SK-N-SH (cell line): ENCODE measurements at regions not wholly inside any gene's neighbourhood (a gene's known extent, or its start where the extent isn't known, plus 50 kb on each side); places are given as distances from the start of the nearest gene placed in this dataset.

Experiments used
- CTCF ChIA-PET: fragments of 300-600, 350-600 bp; formaldehyde crosslinking; extraction: SDS; loops from one replicate; lab custom pipeline; 2021; lab: Yijun Ruan, JAX
- POLR2A ChIA-PET: fragments of 350-600 bp; sonication (Branson Sonifier 250); formaldehyde crosslinking; extraction: SDS; loops from one replicate; lab custom pipeline; 2020; ENCODE audit warnings: antibody characterized with exemption, inconsistent platforms; lab: Yijun Ruan, JAX
- DNase-seq: peaks from one replicate; pipeline ENCODE4 v3.0.0; 2012
- H2AFZ ChIP-seq: fragments of 200-600 bp; sonication (generic); 2 replicates; pipeline ENCODE4 v1.8.1; 2016; ENCODE audit warnings: antibody characterized with exemption, mild to moderate bottlenecking, low read depth
- H3F3A ChIP-seq: fragments of 200-600 bp; sonication (generic); replicated peaks from 2 replicates; pipeline ENCODE3; 2016; ENCODE audit warnings: antibody characterized with exemption, mild to moderate bottlenecking; ENCODE audit not compliant: insufficient read depth
- H3K27ac ChIP-seq, 2 experiments: fragments of 200-500 bp in 1 of 2; fragments of 200-600 bp in 1 of 2; sonication (Bioruptor generic) in 1 of 2; sonication (generic), shearing (Covaris generic) in 1 of 2; 2 replicates each; pipeline versions ENCODE4 v1.5.1 to v1.6.1; 2014 to 2016; ENCODE audit warnings: low read depth in 2 of 2, inconsistent platforms in 1 of 2, low read length in 1 of 2, mild to moderate bottlenecking in 1 of 2, mixed read lengths in 1 of 2
- H3K27me3 ChIP-seq: fragments of 200-600 bp; sonication (generic), shearing (Covaris generic); 2 replicates; pipeline ENCODE4 v1.6.1; 2016; ENCODE audit warnings: mixed run types; ENCODE audit not compliant: insufficient read depth
- H3K36me3 ChIP-seq, 2 experiments: fragments of 200-500 bp in 1 of 2; fragments of 200-600 bp in 1 of 2; sonication (Bioruptor generic) in 1 of 2; sonication (generic) in 1 of 2; replicated peaks in 1 of 2; 2 replicates each; pipeline versions ENCODE3 to v1.5.1; 2014 to 2016; ENCODE audit warnings: low read length in 1 of 2, mild to moderate bottlenecking in 1 of 2; ENCODE audit not compliant: insufficient read depth in 2 of 2, control insufficient read depth in 1 of 2
- H3K4me1 ChIP-seq, 2 experiments: fragments of 200-500 bp in 1 of 2; fragments of 200-600 bp in 1 of 2; sonication (Bioruptor generic) in 1 of 2; sonication (generic), shearing (Covaris generic) in 1 of 2; 2 replicates each; pipeline versions ENCODE4 v1.5.1 to v1.6.1; 2014 to 2016; ENCODE audit warnings: low read depth in 1 of 2, low read length in 1 of 2, mixed run types in 1 of 2; ENCODE audit not compliant: insufficient read depth in 2 of 2, control insufficient read depth in 1 of 2
- H3K4me2 ChIP-seq: fragments of 200-600 bp; sonication (generic), shearing (Covaris generic); 2 replicates; pipeline ENCODE4 v1.6.1; 2017; ENCODE audit warnings: mixed run types
- H3K4me3 ChIP-seq, 2 experiments: fragments of 200-500 bp in 1 of 2; fragments of 200-600 bp in 1 of 2; sonication (Bioruptor generic) in 1 of 2; sonication (generic), shearing (Covaris generic) in 1 of 2; 2 replicates each; pipeline versions ENCODE4 v1.5.1 to v1.8.1; 2014 to 2016; ENCODE audit warnings: low read depth in 2 of 2, inconsistent platforms in 1 of 2, low read length in 1 of 2, mild to moderate bottlenecking in 1 of 2, mixed read lengths in 1 of 2, moderate library complexity in 1 of 2
- H3K79me2 ChIP-seq: fragments of 200-600 bp; sonication (generic); 2 replicates; pipeline ENCODE4 v1.8.1; 2017; ENCODE audit warnings: mild to moderate bottlenecking; ENCODE audit not compliant: insufficient read depth
- H3K9ac ChIP-seq: fragments of 200-600 bp; sonication (generic); 2 replicates; pipeline ENCODE4 v1.6.1; 2017; ENCODE audit warnings: mixed run types
- H3K9me2 ChIP-seq: fragments of 200-600 bp; sonication (generic); 2 replicates; pipeline ENCODE4 v1.6.1; 2017; ENCODE audit warnings: mixed run types
- H3K9me3 ChIP-seq: fragments of 200-600 bp; sonication (generic); 2 replicates; pipeline ENCODE4 v1.6.1; 2017; ENCODE audit warnings: mixed run types, mild to moderate bottlenecking, moderate library complexity
- H4K20me1 ChIP-seq: fragments of 200-600 bp; sonication (generic); 2 replicates; pipeline ENCODE4 v1.6.1; 2017; ENCODE audit warnings: mild to moderate bottlenecking, mixed run types; ENCODE audit not compliant: insufficient read depth
- EP300 ChIP-seq, 2 experiments: IDR thresholded peaks; 2 replicates each; pipeline versions ENCODE4 v1.4.0 to v1.6.1; 2012; ENCODE audit warnings: borderline replicate concordance in 1 of 2, low read depth in 1 of 2, low read length in 1 of 2
- FOSL2 ChIP-seq: IDR thresholded peaks from 2 replicates; pipeline ENCODE4 v1.4.0; 2012; ENCODE audit warnings: low read depth, mild to moderate bottlenecking, moderate library complexity, borderline replicate concordance
- GABPA ChIP-seq: IDR thresholded peaks from 2 replicates; pipeline ENCODE4 v1.4.0; 2012; ENCODE audit warnings: low read depth, mild to moderate bottlenecking
- GATA2 ChIP-seq: sonication (generic); formaldehyde crosslinking; IDR thresholded peaks from 2 replicates; pipeline ENCODE4 v1.5.0; 2020; ENCODE audit warnings: mild to moderate bottlenecking, missing genetic modification reagents
- JUND ChIP-seq: IDR thresholded peaks from 2 replicates; pipeline ENCODE4 v1.4.0; 2012
- MEF2A ChIP-seq: IDR thresholded peaks from 2 replicates; pipeline ENCODE4 v1.4.0; 2012; ENCODE audit warnings: low read depth, borderline replicate concordance
- NFIC ChIP-seq: IDR thresholded peaks from 2 replicates; pipeline ENCODE4 v1.4.0; 2012; ENCODE audit warnings: borderline replicate concordance
- RAD21 ChIP-seq: IDR thresholded peaks from 2 replicates; pipeline ENCODE4 v1.6.1; 2012; ENCODE audit warnings: mild to moderate bottlenecking, low read length
- RCOR1 ChIP-seq: fragments of 150-350 bp; IDR thresholded peaks from 2 replicates; pipeline ENCODE4 v1.6.1; 2017; ENCODE audit warnings: antibody characterized with exemption, low read length
- RFX5 ChIP-seq: IDR thresholded peaks from 2 replicates; pipeline ENCODE4 v1.6.1; 2012; ENCODE audit warnings: mild to moderate bottlenecking, improper control_type of control experiment, low read length
- RXRA ChIP-seq: IDR thresholded peaks from 2 replicates; pipeline ENCODE4 v1.4.0; 2012; ENCODE audit warnings: low read depth, mild to moderate bottlenecking, borderline replicate concordance
- SIN3A ChIP-seq: IDR thresholded peaks from 2 replicates; pipeline ENCODE4 v1.6.1; 2012; ENCODE audit warnings: low read depth, mild to moderate bottlenecking, low read length, moderate library complexity, borderline replicate concordance
- TAF1 ChIP-seq: IDR thresholded peaks from 2 replicates; pipeline ENCODE4 v1.6.1; 2012; ENCODE audit warnings: low read depth, mild to moderate bottlenecking, low read length, moderate library complexity, borderline replicate concordance
- TEAD4 ChIP-seq: IDR thresholded peaks from 2 replicates; pipeline ENCODE4 v1.4.0; 2012; ENCODE audit warnings: mild to moderate bottlenecking, borderline replicate concordance; ENCODE audit not compliant: insufficient read depth
- YY1 ChIP-seq: IDR thresholded peaks from 2 replicates; pipeline ENCODE4 v1.4.0; 2012; ENCODE audit warnings: low read depth, mild to moderate bottlenecking
- TF ChIP-seq, protein P1 (sequence below): fragments of 150-350 bp; IDR thresholded peaks from 2 replicates; pipeline ENCODE4 v1.6.1; 2017; ENCODE audit warnings: antibody characterized with exemption, low read length, low read depth, borderline replicate concordance
- TF ChIP-seq, protein P2 (sequence below): IDR thresholded peaks from 2 replicates; pipeline ENCODE4; 2012
- TF ChIP-seq, protein P3 (sequence below): IDR thresholded peaks from 2 replicates; pipeline ENCODE4 v1.4.0; 2012; ENCODE audit warnings: low read depth
- TF ChIP-seq, protein P4 (sequence below): fragments of 200-600 bp; sonication (generic); IDR thresholded peaks from 2 replicates; pipeline ENCODE4 v1.6.1; 2017; ENCODE audit warnings: antibody characterized with exemption, mild to moderate bottlenecking, moderate library complexity
- TF ChIP-seq, protein P5 (sequence below): IDR thresholded peaks from 2 replicates; pipeline ENCODE4 v1.4.0; 2012; ENCODE audit warnings: low read depth, borderline replicate concordance

DNA sequence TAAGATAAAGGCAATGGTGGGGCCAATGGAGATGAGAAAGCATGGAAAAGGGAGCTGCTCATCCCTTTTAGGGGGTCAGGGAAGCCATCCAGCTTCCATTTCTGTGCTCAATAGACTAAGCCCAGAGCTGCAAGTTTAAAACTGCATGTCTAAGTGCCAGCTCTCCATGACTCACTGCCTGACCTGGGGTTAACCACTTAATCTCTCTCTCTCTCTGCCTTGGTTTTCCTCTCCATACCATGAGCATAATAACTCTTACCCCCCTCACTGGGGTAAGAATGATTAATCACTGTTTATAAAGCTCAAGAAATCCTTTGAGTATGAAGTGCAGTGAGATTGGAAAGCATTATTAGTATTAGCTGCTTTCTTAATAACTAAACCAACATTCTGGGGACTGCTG lies 1382.4 kb upstream of the WWC1 start:
- no peak for DNase-seq
- TF ChIP-seq RCOR1 (no peak), EP300 (IDR thresholded peaks at IDR 0.05; ENCODE audit: borderline replicate concordance in 1 of 2, low read depth in 1 of 2, low read length in 1 of 2) (no peak), SIN3A (no peak), FOSL2 (no peak), YY1 (no peak), RFX5 (no peak), JUND (no peak), GABPA (no peak), GATA2 (no peak), TAF1 (no peak), MEF2A (no peak), NFIC (no peak), TEAD4 (no peak), RAD21 (no peak), RXRA (no peak)
- TF ChIP-seq, protein P1, sequence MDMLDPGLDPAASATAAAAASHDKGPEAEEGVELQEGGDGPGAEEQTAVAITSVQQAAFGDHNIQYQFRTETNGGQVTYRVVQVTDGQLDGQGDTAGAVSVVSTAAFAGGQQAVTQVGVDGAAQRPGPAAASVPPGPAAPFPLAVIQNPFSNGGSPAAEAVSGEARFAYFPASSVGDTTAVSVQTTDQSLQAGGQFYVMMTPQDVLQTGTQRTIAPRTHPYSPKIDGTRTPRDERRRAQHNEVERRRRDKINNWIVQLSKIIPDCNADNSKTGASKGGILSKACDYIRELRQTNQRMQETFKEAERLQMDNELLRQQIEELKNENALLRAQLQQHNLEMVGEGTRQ: no peak
- TF ChIP-seq, protein P2, sequence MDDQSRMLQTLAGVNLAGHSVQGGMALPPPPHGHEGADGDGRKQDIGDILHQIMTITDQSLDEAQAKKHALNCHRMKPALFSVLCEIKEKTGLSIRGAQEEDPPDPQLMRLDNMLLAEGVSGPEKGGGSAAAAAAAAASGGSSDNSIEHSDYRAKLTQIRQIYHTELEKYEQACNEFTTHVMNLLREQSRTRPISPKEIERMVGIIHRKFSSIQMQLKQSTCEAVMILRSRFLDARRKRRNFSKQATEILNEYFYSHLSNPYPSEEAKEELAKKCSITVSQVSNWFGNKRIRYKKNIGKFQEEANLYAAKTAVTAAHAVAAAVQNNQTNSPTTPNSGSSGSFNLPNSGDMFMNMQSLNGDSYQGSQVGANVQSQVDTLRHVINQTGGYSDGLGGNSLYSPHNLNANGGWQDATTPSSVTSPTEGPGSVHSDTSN: no peak
- TF ChIP-seq, protein P3, sequence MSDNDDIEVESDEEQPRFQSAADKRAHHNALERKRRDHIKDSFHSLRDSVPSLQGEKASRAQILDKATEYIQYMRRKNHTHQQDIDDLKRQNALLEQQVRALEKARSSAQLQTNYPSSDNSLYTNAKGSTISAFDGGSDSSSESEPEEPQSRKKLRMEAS: no peak
- TF ChIP-seq, protein P4, sequence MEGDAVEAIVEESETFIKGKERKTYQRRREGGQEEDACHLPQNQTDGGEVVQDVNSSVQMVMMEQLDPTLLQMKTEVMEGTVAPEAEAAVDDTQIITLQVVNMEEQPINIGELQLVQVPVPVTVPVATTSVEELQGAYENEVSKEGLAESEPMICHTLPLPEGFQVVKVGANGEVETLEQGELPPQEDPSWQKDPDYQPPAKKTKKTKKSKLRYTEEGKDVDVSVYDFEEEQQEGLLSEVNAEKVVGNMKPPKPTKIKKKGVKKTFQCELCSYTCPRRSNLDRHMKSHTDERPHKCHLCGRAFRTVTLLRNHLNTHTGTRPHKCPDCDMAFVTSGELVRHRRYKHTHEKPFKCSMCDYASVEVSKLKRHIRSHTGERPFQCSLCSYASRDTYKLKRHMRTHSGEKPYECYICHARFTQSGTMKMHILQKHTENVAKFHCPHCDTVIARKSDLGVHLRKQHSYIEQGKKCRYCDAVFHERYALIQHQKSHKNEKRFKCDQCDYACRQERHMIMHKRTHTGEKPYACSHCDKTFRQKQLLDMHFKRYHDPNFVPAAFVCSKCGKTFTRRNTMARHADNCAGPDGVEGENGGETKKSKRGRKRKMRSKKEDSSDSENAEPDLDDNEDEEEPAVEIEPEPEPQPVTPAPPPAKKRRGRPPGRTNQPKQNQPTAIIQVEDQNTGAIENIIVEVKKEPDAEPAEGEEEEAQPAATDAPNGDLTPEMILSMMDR: no peak
- TF ChIP-seq, protein P5, sequence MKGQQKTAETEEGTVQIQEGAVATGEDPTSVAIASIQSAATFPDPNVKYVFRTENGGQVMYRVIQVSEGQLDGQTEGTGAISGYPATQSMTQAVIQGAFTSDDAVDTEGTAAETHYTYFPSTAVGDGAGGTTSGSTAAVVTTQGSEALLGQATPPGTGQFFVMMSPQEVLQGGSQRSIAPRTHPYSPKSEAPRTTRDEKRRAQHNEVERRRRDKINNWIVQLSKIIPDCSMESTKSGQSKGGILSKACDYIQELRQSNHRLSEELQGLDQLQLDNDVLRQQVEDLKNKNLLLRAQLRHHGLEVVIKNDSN: no peak
- no peaks in the 10 kb centered on the region for H4K20me1 ChIP-seq
- CTCF ChIA-PET: no interaction called here
- no peaks in the 10 kb centered on the region for H3K4me1 ChIP-seq
- H3K36me3 ChIP-seq: no peaks in the 10 kb centered on the region
- H3K4me2 ChIP-seq: no peak overlapping the region
- H3K79me2 ChIP-seq: no peaks in the 10 kb centered on the region; the same call in 1 of the 2 replicates
- H3K27ac ChIP-seq: no peak overlapping the region
- POLR2A ChIA-PET: no interaction called here
- no peak overlapping the region for H3K4me3 ChIP-seq
- no peaks in the 10 kb centered on the region for H3K27me3 ChIP-seq
- H3K9me2 ChIP-seq: no peaks in the 10 kb centered on the region
- H3K9me3 ChIP-seq: no peaks in the 10 kb centered on the region
- H2AFZ ChIP-seq: no peak overlapping the region
- no peaks in the 10 kb centered on the region for H3F3A ChIP-seq
- H3K9ac ChIP-seq: no peak overlapping the region
